IMR-90 (cell line): ENCODE measurements at regions not wholly inside any gene's neighbourhood (a gene's known extent, or its start where the extent isn't known, plus 50 kb on each side); places are given as distances from the start of the nearest gene placed in this dataset.

Source experiments
- ATAC-seq: fragments of 200-7000 bp; cut with Tn5 transposase; 2 replicates; pipeline ENCODE4 v1.9.1; 2020; ENCODE audit warnings: low read depth, mild to moderate bottlenecking, moderate library complexity
- BruUV-seq: library from RNA; stranded (reverse); fragments of 400-500 nt; replicated peaks from 2 replicates; lab custom pipeline; 2021; lab: Mats Ljungman, UMichigan
- CTCF ChIA-PET: fragments of 300-600 bp; formaldehyde crosslinking; extraction: SDS; loops from one replicate; lab custom pipeline; 2021; ENCODE audit warnings: antibody characterized with exemption; lab: Yijun Ruan, JAX
- POLR2A ChIA-PET: fragments of 300-600 bp; sonication (Branson Sonifier 250); formaldehyde crosslinking; loops from one replicate; lab custom pipeline; 2022; ENCODE audit warnings: antibody characterized with exemption; ENCODE audit not compliant: unreplicated experiment; lab: Charles Lee
- DNase-seq: peaks from one replicate; pipeline ENCODE4 v3.0.0; 2013
- H2AFZ ChIP-seq: replicated peaks from 2 replicates; pipeline ENCODE3; 2013; ENCODE audit warnings: low read length, mild to moderate bottlenecking; ENCODE audit not compliant: poor library complexity
- H2AK5ac ChIP-seq: 2 replicates; pipeline ENCODE4 v1.6.1; 2013; ENCODE audit warnings: low read depth, low read length, inconsistent platforms
- H2AK9ac ChIP-seq: replicated peaks from 2 replicates; pipeline ENCODE3; 2013; ENCODE audit warnings: mild to moderate bottlenecking, low read depth, low read length, moderate library complexity; ENCODE audit not compliant: poor library complexity
- H2BK120ac ChIP-seq: 2 replicates; pipeline ENCODE4 v1.6.1; 2013; ENCODE audit warnings: low read depth, low read length, inconsistent platforms
- H2BK15ac ChIP-seq: 3 replicates; pipeline ENCODE4 v1.6.1; 2013; ENCODE audit warnings: low read depth, low read length, inconsistent platforms
- H2BK20ac ChIP-seq: 2 replicates; pipeline ENCODE4 v1.6.1; 2013; ENCODE audit warnings: low read depth, mild to moderate bottlenecking, inconsistent platforms, low read length, moderate library complexity
- H2BK5ac ChIP-seq: 2 replicates; pipeline ENCODE4 v1.6.1; 2013; ENCODE audit warnings: mild to moderate bottlenecking, low read depth, low read length, inconsistent platforms; ENCODE audit not compliant: poor library complexity, severe bottlenecking
- H3K14ac ChIP-seq: replicated peaks from 2 replicates; pipeline ENCODE4 v1.6.1; 2013; ENCODE audit warnings: low read depth, low read length, inconsistent platforms
- H3K18ac ChIP-seq: 2 replicates; pipeline ENCODE4 v1.6.1; 2013; ENCODE audit warnings: low read depth, low read length, control low read depth
- H3K23ac ChIP-seq: 2 replicates; pipeline ENCODE4 v1.6.1; 2013; ENCODE audit warnings: low read depth, low read length, inconsistent platforms
- H3K27ac ChIP-seq: 2 replicates; pipeline ENCODE4 v1.5.1; 2013; ENCODE audit warnings: mild to moderate bottlenecking, control low read depth, low read length; ENCODE audit not compliant: insufficient read depth
- H3K27me3 ChIP-seq: 2 replicates; pipeline ENCODE4 v1.6.1; 2013; ENCODE audit warnings: low read length; ENCODE audit not compliant: control insufficient read depth, insufficient read depth
- H3K36me3 ChIP-seq: 2 replicates; pipeline ENCODE4 v1.6.1; 2013; ENCODE audit warnings: low read length, mixed read lengths; ENCODE audit not compliant: control insufficient read depth, insufficient read depth
- H3K4ac ChIP-seq: 2 replicates; pipeline ENCODE4 v1.6.1; 2013; ENCODE audit warnings: low read depth, low read length, inconsistent platforms
- H3K4me1 ChIP-seq: 2 replicates; pipeline ENCODE4 v1.6.1; 2013; ENCODE audit warnings: low read length, mixed read lengths; ENCODE audit not compliant: control insufficient read depth, insufficient read depth
- H3K4me2 ChIP-seq: 2 replicates; pipeline ENCODE4 v1.6.1; 2013; ENCODE audit warnings: low read depth, mild to moderate bottlenecking, control low read depth, low read length, moderate library complexity
- H3K4me3 ChIP-seq: 2 replicates; pipeline ENCODE4 v1.5.1; 2013; ENCODE audit warnings: low read depth, mild to moderate bottlenecking, control low read depth, low read length, moderate library complexity; ENCODE audit not compliant: insufficient read depth
- H3K56ac ChIP-seq: 2 replicates; pipeline ENCODE4 v1.6.1; 2013; ENCODE audit warnings: low read length, inconsistent platforms; ENCODE audit not compliant: insufficient read depth; ENCODE audit errors: extremely low read depth
- H3K79me1 ChIP-seq, 2 experiments: 2 replicates each; pipeline ENCODE4 v1.6.1; 2013; ENCODE audit warnings: low read length in 2 of 2, inconsistent platforms in 1 of 2, low read depth in 1 of 2
- H3K9ac ChIP-seq: 2 replicates; pipeline ENCODE4 v1.6.1; 2013; ENCODE audit warnings: low read depth, low read length, control low read depth
- H3K9me1 ChIP-seq: 2 replicates; pipeline ENCODE4 v1.6.1; 2013; ENCODE audit warnings: low read length, inconsistent platforms; ENCODE audit not compliant: insufficient read depth
- H3K9me3 ChIP-seq: 2 replicates; pipeline ENCODE4 v1.6.1; 2013; ENCODE audit warnings: low read length; ENCODE audit not compliant: control insufficient read depth, insufficient read depth
- H4K20me1 ChIP-seq: 2 replicates; pipeline ENCODE4 v1.6.1; 2013; ENCODE audit warnings: low read length, inconsistent platforms; ENCODE audit not compliant: insufficient read depth
- H4K5ac ChIP-seq: 2 replicates; pipeline ENCODE4 v1.6.1; 2013; ENCODE audit warnings: mild to moderate bottlenecking, low read depth, low read length, control low read depth
- H4K8ac ChIP-seq, 2 experiments: 2 replicates each; pipeline ENCODE4 v1.6.1; 2013; ENCODE audit warnings: low read depth in 2 of 2, low read length in 2 of 2, control low read depth in 1 of 2, inconsistent platforms in 1 of 2
- H4K91ac ChIP-seq: 2 replicates; pipeline ENCODE4 v1.6.1; 2013; ENCODE audit warnings: low read depth, low read length, inconsistent platforms; ENCODE audit not compliant: insufficient read depth
- FOS ChIP-seq: fragments of 150-350 bp; IDR thresholded peaks from 2 replicates; pipeline ENCODE4 v1.6.1; 2016; ENCODE audit warnings: low read depth, low read length
- NFE2L2 ChIP-seq: fragments of 150-350 bp; IDR thresholded peaks from 2 replicates; pipeline ENCODE4 v1.6.1; 2016; ENCODE audit warnings: low read depth, mild to moderate bottlenecking, low read length
- POLR2A ChIP-seq: IDR thresholded peaks from 2 replicates; pipeline ENCODE4 v1.6.1; 2012; ENCODE audit warnings: mild to moderate bottlenecking, low read depth, low read length
- RCOR1 ChIP-seq: IDR thresholded peaks from 2 replicates; pipeline ENCODE4 v1.6.1; 2012; ENCODE audit warnings: mild to moderate bottlenecking, low read length, improper control_type of control experiment; ENCODE audit not compliant: insufficient replicate concordance
- SMC3 ChIP-seq: fragments of 150-350 bp; IDR thresholded peaks from 2 replicates; pipeline ENCODE4 v1.6.1; 2016; ENCODE audit warnings: low read depth, mild to moderate bottlenecking, antibody characterized with exemption, low read length, moderate library complexity
- WGBS, 2 experiments: methylation state at CpG; one replicate each; pipeline versions ENCODE4 v1.1.5 to v1.1.7; 2013; ENCODE audit warnings: missing lambda C conversion rate in 2 of 2; ENCODE audit not compliant: insufficient read length in 1 of 2; ENCODE audit errors: extremely low coverage in 2 of 2; 5-methylcytosine and 5-hydroxymethylcytosine counted together
- dilution Hi-C: fragments of 300-500 bp; cut with HindIII; formaldehyde crosslinking; loops from one replicate; pipeline ENCODE4 v1.14.3; 2018; ENCODE audit warnings: low sequenced_read_pairs; ENCODE audit not compliant: unreplicated experiment
- in situ Hi-C: fragments of 300-500 bp; cut with MboI; formaldehyde crosslinking; loops from 3 replicates; pipeline ENCODE4 v1.14.3; 2019; ENCODE audit warnings: low sequenced_read_pairs, inconsistent platforms, mixed read lengths
- intact Hi-C: fragments of 100-400 bp; cut with micrococcal nuclease; formaldehyde crosslinking; loops from 2 replicates; pipeline ENCODE4 v1.10.0; 2022
- TF ChIP-seq, protein P1 (sequence below): fragments of 150-350 bp; IDR thresholded peaks from 2 replicates; pipeline ENCODE4 v1.6.1; 2017; ENCODE audit warnings: mild to moderate bottlenecking, antibody characterized with exemption, low read length, low read depth
- TF ChIP-seq, protein P2 (sequence below): fragments of 150-350 bp; IDR thresholded peaks from 2 replicates; pipeline ENCODE4 v1.6.1; 2016; ENCODE audit warnings: low read depth, mild to moderate bottlenecking, low read length, moderate library complexity, borderline replicate concordance
- TF ChIP-seq, protein P3 (sequence below): conservative IDR thresholded peaks from 2 replicates; pipeline ENCODE4 v1.5.1; 2012; ENCODE audit warnings: mild to moderate bottlenecking, low read depth, low read length, improper control_type of control experiment

DNA sequence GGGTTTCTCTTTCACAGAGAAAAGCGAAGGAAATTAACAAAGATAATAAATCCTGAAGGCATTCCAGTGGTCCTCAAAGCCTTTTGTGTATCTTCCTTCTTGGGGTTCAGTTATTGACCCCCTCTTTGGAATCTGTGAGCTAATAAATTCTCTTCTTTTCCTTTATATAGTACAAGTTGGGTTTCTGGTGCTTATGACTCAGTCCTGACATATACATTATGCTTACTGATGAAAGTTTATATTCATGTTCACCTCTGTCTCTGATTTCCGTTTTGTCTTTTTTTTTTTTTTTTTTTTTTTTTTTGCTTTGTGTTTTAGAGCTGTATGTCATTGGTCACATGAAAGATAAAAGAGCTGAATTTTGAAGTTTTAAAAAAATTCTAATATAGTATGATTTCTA lies 230.7 kb upstream of the RBMS3 start:
- Histone ChIP-seq H2BK20ac (no peak overlapping the region), H2AFZ (no peak overlapping the region), H3K14ac (no peak overlapping the region), H3K27ac (no peak overlapping the region), H3K4me3 (no peak overlapping the region), H3K79me1 (no peaks in the 10 kb centered on the region), H3K9me1 (no peaks in the 10 kb centered on the region), H3K27me3 (no peaks in the 10 kb centered on the region), H3K18ac (no peak overlapping the region), H3K9me3 (no peaks in the 10 kb centered on the region), H4K8ac (no peak overlapping the region), H3K56ac (no peak overlapping the region), H4K5ac (no peak overlapping the region), H3K4me2 (no peak overlapping the region), H4K91ac (no peak overlapping the region), H2AK9ac (no peak overlapping the region), H2AK5ac (no peak overlapping the region), H3K4ac (no peak overlapping the region), H2BK15ac (no peak overlapping the region), H3K23ac (no peak overlapping the region), H3K9ac (no peak overlapping the region), H3K4me1 (no peaks in the 10 kb centered on the region), H2BK5ac (no peak overlapping the region), H4K20me1 (no peaks in the 10 kb centered on the region), H2BK120ac (no peak overlapping the region), H3K36me3 (no peaks in the 10 kb centered on the region)
- POLR2A ChIA-PET: no interaction called here
- DNase-seq (no peak), ATAC-seq (no peak)
- TF ChIP-seq, protein P1, sequence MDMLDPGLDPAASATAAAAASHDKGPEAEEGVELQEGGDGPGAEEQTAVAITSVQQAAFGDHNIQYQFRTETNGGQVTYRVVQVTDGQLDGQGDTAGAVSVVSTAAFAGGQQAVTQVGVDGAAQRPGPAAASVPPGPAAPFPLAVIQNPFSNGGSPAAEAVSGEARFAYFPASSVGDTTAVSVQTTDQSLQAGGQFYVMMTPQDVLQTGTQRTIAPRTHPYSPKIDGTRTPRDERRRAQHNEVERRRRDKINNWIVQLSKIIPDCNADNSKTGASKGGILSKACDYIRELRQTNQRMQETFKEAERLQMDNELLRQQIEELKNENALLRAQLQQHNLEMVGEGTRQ: no peak
- TF ChIP-seq, protein P2, sequence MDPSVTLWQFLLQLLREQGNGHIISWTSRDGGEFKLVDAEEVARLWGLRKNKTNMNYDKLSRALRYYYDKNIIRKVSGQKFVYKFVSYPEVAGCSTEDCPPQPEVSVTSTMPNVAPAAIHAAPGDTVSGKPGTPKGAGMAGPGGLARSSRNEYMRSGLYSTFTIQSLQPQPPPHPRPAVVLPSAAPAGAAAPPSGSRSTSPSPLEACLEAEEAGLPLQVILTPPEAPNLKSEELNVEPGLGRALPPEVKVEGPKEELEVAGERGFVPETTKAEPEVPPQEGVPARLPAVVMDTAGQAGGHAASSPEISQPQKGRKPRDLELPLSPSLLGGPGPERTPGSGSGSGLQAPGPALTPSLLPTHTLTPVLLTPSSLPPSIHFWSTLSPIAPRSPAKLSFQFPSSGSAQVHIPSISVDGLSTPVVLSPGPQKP: no peak
- TF ChIP-seq SMC3 (no peak), POLR2A (no peak), NFE2L2 (no peak), RCOR1 (no peak), FOS (no peak)
- TF ChIP-seq, protein P3, sequence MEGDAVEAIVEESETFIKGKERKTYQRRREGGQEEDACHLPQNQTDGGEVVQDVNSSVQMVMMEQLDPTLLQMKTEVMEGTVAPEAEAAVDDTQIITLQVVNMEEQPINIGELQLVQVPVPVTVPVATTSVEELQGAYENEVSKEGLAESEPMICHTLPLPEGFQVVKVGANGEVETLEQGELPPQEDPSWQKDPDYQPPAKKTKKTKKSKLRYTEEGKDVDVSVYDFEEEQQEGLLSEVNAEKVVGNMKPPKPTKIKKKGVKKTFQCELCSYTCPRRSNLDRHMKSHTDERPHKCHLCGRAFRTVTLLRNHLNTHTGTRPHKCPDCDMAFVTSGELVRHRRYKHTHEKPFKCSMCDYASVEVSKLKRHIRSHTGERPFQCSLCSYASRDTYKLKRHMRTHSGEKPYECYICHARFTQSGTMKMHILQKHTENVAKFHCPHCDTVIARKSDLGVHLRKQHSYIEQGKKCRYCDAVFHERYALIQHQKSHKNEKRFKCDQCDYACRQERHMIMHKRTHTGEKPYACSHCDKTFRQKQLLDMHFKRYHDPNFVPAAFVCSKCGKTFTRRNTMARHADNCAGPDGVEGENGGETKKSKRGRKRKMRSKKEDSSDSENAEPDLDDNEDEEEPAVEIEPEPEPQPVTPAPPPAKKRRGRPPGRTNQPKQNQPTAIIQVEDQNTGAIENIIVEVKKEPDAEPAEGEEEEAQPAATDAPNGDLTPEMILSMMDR: no peak
- dilution Hi-C loops: no loop called here
- CTCF ChIA-PET: interaction anchor here (1.1 kb wide), 1 partner anchor 15 kb away, joined by 4 read pairs; no protein-coding TSS in a partner anchor
- BruUV-seq: no TSS peak
- intact Hi-C loops: no loop called here
- WGBS, 2 experiments: no CpG with 5 or more reads among the region's 2 CpGs
- in situ Hi-C loops: no loop called here
